ENCODE measurements at regions not wholly inside any gene's neighbourhood (a gene's known extent, or its start where the extent isn't known, plus 50 kb on each side); places are given as distances from the start of the nearest gene placed in this dataset.

- TF ChIP-seq CTCF (IDR thresholded peaks at IDR 0.05; ENCODE audit: extremely low read depth in 1 of 2, insufficient read depth in 1 of 2, low read depth in 1 of 2, low read length in 2 of 2) = no peak
- no peak for TF ChIP-seq POLR2A (IDR thresholded peaks at IDR 0.05; ENCODE audit: low read depth, low read length)
- TF ChIP-seq MAX (IDR thresholded peaks at IDR 0.05; ENCODE audit: insufficient read depth, insufficient read length) = no peak
- no peak for TF ChIP-seq JUN (IDR thresholded peaks at IDR 0.05; ENCODE audit: borderline replicate concordance, insufficient read depth, insufficient read length, low read depth)
- TF ChIP-seq POLR2AphosphoS5 (IDR thresholded peaks at IDR 0.05; ENCODE audit: insufficient read depth, low read depth, low read length) = no peak
- no peak for TF ChIP-seq EZH2 (IDR thresholded peaks at IDR 0.05; ENCODE audit: borderline replicate concordance, low read depth, low read length, severe bottlenecking)
- TF ChIP-seq MYC (IDR thresholded peaks at IDR 0.05; ENCODE audit: low read depth, low read length) = no peak
These were observed 62.8 kb upstream of the PRKCQ start for GRCh38 chr10:6642876-6643275.
